ENCODE measurements at regions not wholly inside any gene's neighbourhood (a gene's known extent, or its start where the extent isn't known, plus 50 kb on each side); places are given as distances from the start of the nearest gene placed in this dataset.

- no peak overlapping the region for H3K4me3 ChIP-seq (ENCODE audit: low read length)
- DNase-seq (ENCODE audit: low read depth, low spot score) = no peak
Observed at GRCh38 chr18:22467760-22468553, 50.2 kb upstream of the CTAGE1 start.

GRCh38 chr18:22468554-22468891, 50.8 kb upstream of the CTAGE1 start:
- H3K4me3 ChIP-seq (ENCODE audit: low read length) = no peak overlapping the region

GRCh38 chr18:22469061-22469734, 51.5 kb upstream of the CTAGE1 start:
- H3K4me3 ChIP-seq (ENCODE audit: low read length) = no peak overlapping the region
- no peak for DNase-seq (ENCODE audit: low read depth, low spot score)

More at GRCh38 chr18:22468554-22468891, 50.8 kb upstream of the CTAGE1 start:
- no peak for DNase-seq (ENCODE audit: low read depth, low spot score)

- DNase-seq (ENCODE audit: low read depth, low spot score) = no peak
Observed at GRCh38 chr18:22469926-22470247, 52.2 kb upstream of the CTAGE1 start.

GRCh38 chr18:22470248-22471235, 52.8 kb upstream of the CTAGE1 start:
- DNase-seq (ENCODE audit: low read depth, low spot score) = no peak
- no peak overlapping the region for H3K4me3 ChIP-seq (ENCODE audit: low read length)

More at GRCh38 chr18:22469926-22470247, 52.2 kb upstream of the CTAGE1 start:
- H3K4me3 ChIP-seq (ENCODE audit: low read length) = no peak overlapping the region

- no peak for DNase-seq (ENCODE audit: low read depth, low spot score)
Observed at GRCh38 chr18:22471546-22472131, 53.9 kb upstream of the CTAGE1 start.

GRCh38 chr18:22473366-22473765, 55.7 kb upstream of the CTAGE1 start:
- no peak overlapping the region for H3K4me3 ChIP-seq (ENCODE audit: low read length)
- no peak for DNase-seq (ENCODE audit: low read depth, low spot score)

More at GRCh38 chr18:22471546-22472131, 53.9 kb upstream of the CTAGE1 start:
- H3K4me3 ChIP-seq (ENCODE audit: low read length) = no peak overlapping the region

GRCh38 chr18:22475426-22476100, 57.8 kb upstream of the CTAGE1 start:
- no peak for DNase-seq (ENCODE audit: low read depth, low spot score)

GRCh38 chr18:22477222-22477621, 59.5 kb upstream of the CTAGE1 start:
- no peak for DNase-seq (ENCODE audit: low read depth, low spot score)
- H3K4me3 ChIP-seq (ENCODE audit: low read length) = no peak overlapping the region

More at GRCh38 chr18:22475426-22476100, 57.8 kb upstream of the CTAGE1 start:
- no peak overlapping the region for H3K4me3 ChIP-seq (ENCODE audit: low read length)

- H3K4me3 ChIP-seq (ENCODE audit: low read length) = no peak overlapping the region
Observed at GRCh38 chr18:22482948-22483347, 65.2 kb upstream of the CTAGE1 start.

GRCh38 chr18:22483407-22483806, 65.7 kb upstream of the CTAGE1 start:
- DNase-seq (ENCODE audit: low read depth, low spot score) = no peak
- no peak overlapping the region for H3K4me3 ChIP-seq (ENCODE audit: low read length)

More at GRCh38 chr18:22482948-22483347, 65.2 kb upstream of the CTAGE1 start:
- DNase-seq (ENCODE audit: low read depth, low spot score) = no peak

GRCh38 chr18:22484471-22484870, 66.8 kb upstream of the CTAGE1 start:
- DNase-seq (ENCODE audit: low read depth, low spot score) = no peak
- H3K4me3 ChIP-seq (ENCODE audit: low read length) = no peak overlapping the region

- H3K4me3 ChIP-seq (ENCODE audit: low read length) = no peak overlapping the region
- DNase-seq (ENCODE audit: low read depth, low spot score) = no peak
Observed at GRCh38 chr18:22485808-22486244, 68.1 kb upstream of the CTAGE1 start.

GRCh38 chr18:22486667-22487066, 69.0 kb upstream of the CTAGE1 start:
- no peak overlapping the region for H3K4me3 ChIP-seq (ENCODE audit: low read length)
- DNase-seq (ENCODE audit: low read depth, low spot score) = no peak

GRCh38 chr18:22488554-22488953, 70.8 kb upstream of the CTAGE1 start:
- H3K4me3 ChIP-seq (ENCODE audit: low read length) = no peak overlapping the region
- no peak for DNase-seq (ENCODE audit: low read depth, low spot score)

GRCh38 chr18:22489704-22490103, 72.0 kb upstream of the CTAGE1 start:
- H3K4me3 ChIP-seq (ENCODE audit: low read length) = no peak overlapping the region
- DNase-seq (ENCODE audit: low read depth, low spot score) = no peak

GRCh38 chr18:22490429-22490846, 72.7 kb upstream of the CTAGE1 start:
- H3K4me3 ChIP-seq (ENCODE audit: low read length) = no peak overlapping the region
- no peak for DNase-seq (ENCODE audit: low read depth, low spot score)

- DNase-seq (ENCODE audit: low read depth, low spot score) = no peak
Observed at GRCh38 chr18:22493255-22493654, 75.5 kb upstream of the CTAGE1 start.

GRCh38 chr18:22493940-22494339, 76.2 kb upstream of the CTAGE1 start:
- no peak for DNase-seq (ENCODE audit: low read depth, low spot score)
- no peak overlapping the region for H3K4me3 ChIP-seq (ENCODE audit: low read length)

More at GRCh38 chr18:22493255-22493654, 75.5 kb upstream of the CTAGE1 start:
- H3K4me3 ChIP-seq (ENCODE audit: low read length) = no peak overlapping the region
